ENCODE measurements at regions not wholly inside any gene's neighbourhood (a gene's known extent, or its start where the extent isn't known, plus 50 kb on each side); places are given as distances from the start of the nearest gene placed in this dataset.

- TF ChIP-seq EGR1 (IDR thresholded peaks at IDR 0.05) (no peak), YY1 (IDR thresholded peaks at IDR 0.05; ENCODE audit: low read depth) (no peak), CEBPB (IDR thresholded peaks at IDR 0.05) (no peak)
Observed at GRCh38 chr21:35349376-35350080, 300.4 kb upstream of the RUNX1 start.

Measured in Ishikawa (cell line).